ENCODE measurements at regions not wholly inside any gene's neighbourhood (a gene's known extent, or its start where the extent isn't known, plus 50 kb on each side); places are given as distances from the start of the nearest gene placed in this dataset.

- no peak for TF ChIP-seq EZH2phosphoT487 (IDR thresholded peaks at IDR 0.05; ENCODE audit: borderline replicate concordance, low read depth)
These were observed 307.8 kb downstream of the GPR37 start (continued) for GRCh38 chr7:124457841-124458240.

GRCh38 chr7:124456286-124456685, 309.3 kb downstream of the GPR37 start:
- no peaks in the 10 kb centered on the region for H3K36me3 ChIP-seq (replicated peaks in 1 of 2; ENCODE audit: control insufficient read depth in 1 of 2, insufficient read depth in 2 of 2, low read length in 1 of 2)
- no peaks in the 10 kb centered on the region for H4K20me1 ChIP-seq (ENCODE audit: insufficient read depth)
- no peak overlapping the region for H2AFZ ChIP-seq (ENCODE audit: low read depth)
- DNase-seq = no peak
- H3K27ac ChIP-seq (ENCODE audit: low read depth in 2 of 2, low read length in 1 of 2) = no peak overlapping the region
- H3F3A ChIP-seq (replicated peaks; ENCODE audit: insufficient read depth) = no peaks in the 10 kb centered on the region
- H3K9me2 ChIP-seq = no peaks in the 10 kb centered on the region
- no peak for TF ChIP-seq USF1 (IDR thresholded peaks at IDR 0.05; ENCODE audit: borderline replicate concordance, low read depth)
- TF ChIP-seq NFIC (IDR thresholded peaks at IDR 0.05; ENCODE audit: borderline replicate concordance) = no peak
- TF ChIP-seq RCOR1 (IDR thresholded peaks at IDR 0.05; ENCODE audit: low read length) = no peak
- TF ChIP-seq POLR2AphosphoS5 (IDR thresholded peaks at IDR 0.05; ENCODE audit: low read depth, low read length) = no peak
- TF ChIP-seq TEAD4 (IDR thresholded peaks at IDR 0.05; ENCODE audit: borderline replicate concordance, insufficient read depth) = no peak
- TF ChIP-seq EZH2phosphoT487 (IDR thresholded peaks at IDR 0.05; ENCODE audit: borderline replicate concordance, low read depth) = no peak
- TF ChIP-seq, protein P1, sequence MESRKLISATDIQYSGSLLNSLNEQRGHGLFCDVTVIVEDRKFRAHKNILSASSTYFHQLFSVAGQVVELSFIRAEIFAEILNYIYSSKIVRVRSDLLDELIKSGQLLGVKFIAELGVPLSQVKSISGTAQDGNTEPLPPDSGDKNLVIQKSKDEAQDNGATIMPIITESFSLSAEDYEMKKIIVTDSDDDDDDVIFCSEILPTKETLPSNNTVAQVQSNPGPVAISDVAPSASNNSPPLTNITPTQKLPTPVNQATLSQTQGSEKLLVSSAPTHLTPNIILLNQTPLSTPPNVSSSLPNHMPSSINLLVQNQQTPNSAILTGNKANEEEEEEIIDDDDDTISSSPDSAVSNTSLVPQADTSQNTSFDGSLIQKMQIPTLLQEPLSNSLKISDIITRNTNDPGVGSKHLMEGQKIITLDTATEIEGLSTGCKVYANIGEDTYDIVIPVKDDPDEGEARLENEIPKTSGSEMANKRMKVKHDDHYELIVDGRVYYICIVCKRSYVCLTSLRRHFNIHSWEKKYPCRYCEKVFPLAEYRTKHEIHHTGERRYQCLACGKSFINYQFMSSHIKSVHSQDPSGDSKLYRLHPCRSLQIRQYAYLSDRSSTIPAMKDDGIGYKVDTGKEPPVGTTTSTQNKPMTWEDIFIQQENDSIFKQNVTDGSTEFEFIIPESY (IDR thresholded peaks at IDR 0.05; ENCODE audit: borderline replicate concordance, low read depth) = no peak
- no peak for TF ChIP-seq RAD21 (IDR thresholded peaks at IDR 0.05; ENCODE audit: low read length)
- no peak for TF ChIP-seq EP300 (IDR thresholded peaks at IDR 0.05; ENCODE audit: borderline replicate concordance in 1 of 2, low read depth in 1 of 2, low read length in 1 of 2)
- no peak for TF ChIP-seq RXRA (IDR thresholded peaks at IDR 0.05; ENCODE audit: borderline replicate concordance, low read depth)
- TF ChIP-seq GABPA (IDR thresholded peaks at IDR 0.05; ENCODE audit: low read depth) = no peak
- TF ChIP-seq REST (IDR thresholded peaks at IDR 0.05; ENCODE audit: low read depth, low read length) = no peak
- TF ChIP-seq MEF2A (IDR thresholded peaks at IDR 0.05; ENCODE audit: borderline replicate concordance, low read depth) = no peak
- TF ChIP-seq NRF1 (IDR thresholded peaks at IDR 0.05; ENCODE audit: low read depth, low read length) = no peak
- no peak for TF ChIP-seq TCF12 (IDR thresholded peaks at IDR 0.05)
- TF ChIP-seq CHD2 (IDR thresholded peaks at IDR 0.05; ENCODE audit: low read length, partially characterized antibody) = no peak
- H3K9me3 ChIP-seq = no peaks in the 10 kb centered on the region
- CTCF ChIA-PET = interaction anchor here (0.8 to 0.9 kb wide), 2 partner anchors 33 to 301 kb away, joined by 3 read pairs; no protein-coding TSS in a partner anchor
- WGBS (ENCODE audit: low lambda C conversion rate) = 69% methylated on average over 3 of the region's 3 CpGs
- H3K79me2 ChIP-seq (ENCODE audit: insufficient read depth) = no peaks in the 10 kb centered on the region
- POLR2A ChIA-PET = no interaction called here
- no peak overlapping the region for H3K4me2 ChIP-seq
- no peaks in the 10 kb centered on the region for H3K27me3 ChIP-seq (ENCODE audit: insufficient read depth)
- H3K4me3 ChIP-seq (ENCODE audit: low read depth in 2 of 2, low read length in 1 of 2) = no peak overlapping the region
- no peaks in the 10 kb centered on the region for H3K4me1 ChIP-seq (ENCODE audit: control insufficient read depth in 1 of 2, insufficient read depth in 2 of 2, low read depth in 1 of 2, low read length in 1 of 2)
- no peak overlapping the region for H3K9ac ChIP-seq

All from SK-N-SH (cell line).